HG02571 (cell line): ENCODE measurements at regions not wholly inside any gene's neighbourhood (a gene's known extent, or its start where the extent isn't known, plus 50 kb on each side); places are given as distances from the start of the nearest gene placed in this dataset.
"Not testable (repeated sequence)": the region's sequence is repeated elsewhere in the genome, so short reads cannot be mapped to it uniquely, and the experiment has no call there.

Source experiments
- ATAC-seq: cut with Tn5 transposase; IDR thresholded peaks from one replicate; pipeline ENCODE4 v1.9.1; 2021; ENCODE audit warnings: mild to moderate bottlenecking, moderate library complexity; ENCODE audit not compliant: unreplicated experiment

DNA sequence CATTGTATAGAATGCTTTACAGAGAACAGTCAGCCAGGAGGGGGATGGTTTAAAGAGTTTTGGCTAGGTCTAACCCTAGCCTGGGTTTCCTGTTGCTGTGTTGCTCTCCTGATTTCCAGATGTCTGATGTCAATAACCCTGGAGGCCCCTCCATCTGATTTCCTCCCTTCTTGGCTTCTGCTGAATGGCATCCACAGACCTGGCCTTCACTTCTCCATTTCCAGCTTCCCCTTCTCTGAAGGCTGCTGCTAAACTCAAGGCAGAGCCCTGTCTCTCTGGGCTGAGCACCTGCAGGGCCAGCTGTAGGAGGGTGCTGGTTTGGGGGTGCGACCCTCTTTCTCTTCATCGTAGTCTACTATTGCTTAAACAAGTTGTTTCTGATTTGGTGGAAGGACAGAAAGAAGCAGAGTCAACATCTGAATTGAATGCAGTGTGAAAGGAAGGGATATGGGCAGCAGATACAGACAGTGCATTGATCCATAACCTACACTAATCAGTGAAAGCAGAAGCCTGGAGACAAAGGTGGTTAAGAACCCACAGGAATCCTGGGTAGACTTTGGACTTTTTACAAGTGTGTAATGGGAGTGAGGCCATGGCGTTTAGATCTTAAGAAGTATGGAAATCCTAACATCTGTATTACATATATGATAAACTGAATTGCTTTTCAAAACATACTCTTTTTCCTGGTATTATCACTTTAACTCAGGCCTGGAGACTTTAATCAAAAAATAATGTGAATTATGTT, 153.6 kb downstream of the HRH4 start:
- ATAC-seq = no peak

DNA sequence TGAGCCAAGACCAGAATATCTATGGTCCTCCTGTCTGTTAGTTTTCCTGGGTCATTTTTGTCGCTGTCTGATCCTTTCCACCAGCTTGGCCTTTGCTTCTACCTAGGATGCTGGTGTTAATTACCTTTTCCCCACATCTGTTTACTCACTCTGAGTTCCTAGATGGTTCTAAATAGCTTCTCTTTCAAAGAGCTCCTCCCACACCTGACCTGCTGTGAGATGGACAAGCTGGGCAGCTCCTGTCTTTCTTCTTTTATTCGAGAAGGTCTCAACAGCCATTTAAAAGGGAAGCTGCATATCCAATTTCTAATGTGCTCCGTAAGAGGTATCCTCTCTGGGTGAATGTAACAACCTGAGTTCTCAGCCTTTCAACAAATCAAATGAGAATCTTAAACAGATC, 156.2 kb downstream of the HRH4 start:
- ATAC-seq = no peak

DNA sequence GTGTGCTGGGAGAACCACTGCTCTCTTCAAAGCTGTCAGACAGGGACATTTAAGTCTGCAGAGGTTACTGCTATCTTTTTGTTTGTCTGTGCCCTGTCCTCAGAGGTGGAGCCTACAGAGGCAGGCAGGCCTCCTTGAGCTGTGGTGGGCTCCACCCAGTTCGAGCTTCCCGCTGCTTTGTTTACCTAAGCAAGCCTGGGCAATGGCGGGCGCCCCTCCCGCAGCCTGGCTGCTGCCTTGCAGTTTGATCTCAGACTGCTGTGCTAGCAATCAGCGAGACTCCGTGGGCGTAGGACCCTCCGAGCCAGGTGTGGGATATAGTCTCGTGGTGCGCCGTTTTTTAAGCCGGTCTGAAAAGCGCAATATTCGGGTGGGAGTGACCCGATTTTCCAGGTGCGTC, 164.0 kb downstream of the HRH4 start:
- not testable (repeated sequence) for ATAC-seq

DNA sequence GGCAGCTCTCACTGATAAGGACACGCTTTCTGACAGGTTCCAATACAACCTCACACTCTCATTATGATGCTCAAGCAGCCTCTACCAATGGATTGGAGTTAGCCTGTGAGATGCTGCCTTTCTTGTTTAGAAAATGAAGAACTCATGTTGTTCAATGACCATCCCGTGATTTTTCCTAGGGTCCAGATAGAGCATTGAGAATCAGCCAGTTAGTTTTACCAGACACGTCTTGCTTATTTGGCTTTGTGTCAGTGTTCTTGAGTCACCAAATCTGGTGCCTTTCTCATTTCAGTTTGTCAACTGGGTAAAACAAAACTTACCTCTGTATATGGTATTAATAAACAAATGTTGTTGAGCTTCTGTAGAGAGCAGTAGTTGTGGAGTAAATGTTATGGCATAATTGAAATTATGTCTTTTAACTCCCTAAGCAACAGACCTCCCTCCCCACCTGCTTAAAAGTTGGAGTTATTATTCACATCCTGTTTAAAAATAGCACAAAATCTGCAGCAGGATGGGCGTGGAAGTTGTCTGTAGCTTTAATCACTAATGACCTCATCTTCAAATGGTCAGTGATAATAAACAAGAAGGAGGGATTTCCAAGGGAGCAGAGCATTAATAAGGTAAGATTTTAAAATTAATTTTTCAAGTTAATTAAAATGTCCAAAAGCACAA, 167.3 kb downstream of the HRH4 start:
- no peak for ATAC-seq

- no peak for ATAC-seq
Measured at GRCh38 chr18:24628326-24628725, 167.9 kb downstream of the HRH4 start.

DNA sequence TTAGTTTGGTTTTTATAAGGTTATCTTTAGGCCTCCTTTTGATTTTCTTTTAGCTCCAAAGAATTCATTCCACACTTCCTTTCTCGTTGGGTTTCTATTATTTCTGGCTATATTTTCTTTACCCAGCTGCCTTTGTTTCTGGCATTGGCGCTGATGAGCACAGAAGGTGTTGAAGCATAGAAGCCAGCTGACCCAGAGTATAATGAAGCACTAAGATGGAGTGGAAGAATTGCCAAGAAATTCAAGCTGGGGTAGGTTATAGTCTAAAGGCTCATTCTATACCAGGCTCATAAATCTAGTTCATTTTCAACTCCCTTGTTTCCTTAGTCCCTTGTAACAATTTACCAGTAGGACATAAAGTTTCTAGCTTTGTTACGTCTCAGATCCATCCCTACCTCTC, 169.5 kb downstream of the HRH4 start:
- ATAC-seq = no peak

DNA sequence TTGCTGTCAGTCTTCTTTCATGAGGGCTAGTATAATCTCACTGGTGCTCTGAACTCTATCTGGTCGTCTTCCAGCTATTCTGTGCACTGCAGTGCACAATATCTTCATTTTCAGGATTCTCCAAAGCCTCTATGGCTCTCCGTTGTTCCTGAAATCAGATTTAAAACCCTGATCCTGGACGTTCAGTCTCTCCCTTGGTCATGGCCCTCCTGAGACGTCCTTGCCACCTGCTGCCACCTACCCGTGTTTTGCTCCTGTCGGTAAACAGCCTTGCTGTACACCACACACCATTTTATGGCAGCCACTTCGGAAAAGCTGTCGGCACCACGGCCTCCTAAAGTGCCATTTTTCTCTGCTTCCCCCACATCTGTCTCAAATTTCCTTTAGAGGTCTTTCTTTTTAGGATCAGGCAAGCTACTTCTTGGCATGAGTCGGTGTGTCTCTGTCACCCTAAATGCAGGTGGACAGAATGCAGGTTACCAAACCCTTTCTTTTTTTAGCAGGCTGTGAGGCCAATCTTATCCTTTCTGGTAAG, 170.0 kb downstream of the HRH4 start:
- ATAC-seq = no peak

- no peak for ATAC-seq
Measured at GRCh38 chr18:24631243-24632025, 171.0 kb downstream of the HRH4 start.

DNA sequence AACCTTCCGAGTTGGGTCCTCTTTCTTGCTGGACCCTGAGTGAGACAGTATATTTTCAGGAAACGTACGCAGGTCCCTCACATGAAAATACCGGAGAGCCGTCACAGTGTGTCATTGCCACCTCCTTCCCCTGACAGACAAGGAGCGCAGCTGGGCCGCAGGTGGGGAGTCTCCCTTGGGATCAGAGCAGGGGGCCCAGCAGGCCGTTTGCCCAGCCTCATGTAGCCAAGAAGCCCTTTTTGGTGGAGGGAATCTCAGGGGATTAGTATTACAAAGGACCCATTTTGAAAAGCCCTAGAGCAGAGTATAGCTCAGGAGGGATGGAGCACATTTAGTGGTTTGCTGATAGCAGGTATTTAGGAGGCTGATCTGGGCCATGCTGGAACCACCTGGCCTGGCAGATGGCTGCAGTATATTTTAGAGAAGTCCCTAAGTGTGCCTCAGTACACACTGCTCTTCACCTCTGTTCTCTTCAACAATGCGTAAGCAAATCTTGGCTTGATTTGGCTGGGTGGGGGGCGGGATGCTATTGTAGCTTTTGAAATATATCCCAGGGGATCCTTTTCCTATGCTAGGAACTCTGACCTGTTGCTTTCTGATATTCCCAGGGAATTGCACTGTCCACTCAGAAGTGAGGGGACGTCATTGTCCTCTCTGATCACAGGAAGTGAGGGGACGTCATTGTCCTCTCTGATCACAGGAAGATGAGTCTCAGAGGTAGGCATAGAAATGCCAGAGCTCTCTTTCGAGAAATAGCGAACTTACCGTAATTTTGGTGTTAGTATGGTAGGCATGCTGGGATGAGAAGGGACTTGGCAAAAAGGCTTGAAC, 171.9 kb downstream of the HRH4 start:
- ATAC-seq = no peak

DNA sequence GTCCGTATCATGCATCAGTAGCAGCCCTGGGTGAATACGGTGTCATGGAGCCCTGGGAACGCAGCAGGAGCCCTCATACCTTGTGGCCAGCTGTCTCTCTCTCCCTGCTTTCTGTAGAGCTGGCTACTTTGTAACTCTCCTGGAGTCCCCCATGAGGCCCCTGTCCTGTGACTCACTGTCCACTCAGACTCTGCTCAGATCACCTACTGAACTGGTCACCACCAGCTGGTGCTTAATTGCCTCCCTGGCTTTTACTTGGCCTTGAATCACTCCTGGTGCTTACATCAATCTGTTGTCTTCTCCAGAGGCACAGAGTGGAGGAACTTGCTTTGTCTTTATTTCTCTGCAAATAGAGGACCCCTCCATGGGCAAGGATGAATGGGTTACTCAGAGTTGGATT, 172.7 kb downstream of the HRH4 start:
- no peak for ATAC-seq

GRCh38 chr18:24649571-24649970, 189.1 kb downstream of the HRH4 start:
- ATAC-seq = no peak

DNA sequence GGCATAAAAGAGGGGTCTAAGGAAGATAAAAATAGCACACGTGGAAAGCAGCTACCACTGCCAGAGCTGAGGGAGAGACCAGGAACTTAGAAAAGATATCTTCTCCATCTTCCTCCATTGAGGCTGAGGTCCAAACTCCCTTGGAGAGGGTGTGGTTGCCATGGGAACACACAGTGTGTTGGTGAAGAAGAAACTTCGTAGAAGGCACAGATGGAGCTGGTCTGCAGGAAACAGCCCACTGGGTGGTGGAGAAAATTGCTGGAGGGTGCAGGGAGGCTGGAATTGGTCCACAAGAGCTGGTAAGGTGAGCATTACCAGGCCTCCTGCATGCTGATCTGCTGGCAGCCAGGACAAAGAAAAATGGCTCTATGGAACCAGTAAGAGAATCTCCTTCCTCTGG, 191.0 kb downstream of the HRH4 start:
- ATAC-seq = no peak

GRCh38 chr18:24656050-24656449, 195.6 kb downstream of the HRH4 start:
- ATAC-seq = no peak

DNA sequence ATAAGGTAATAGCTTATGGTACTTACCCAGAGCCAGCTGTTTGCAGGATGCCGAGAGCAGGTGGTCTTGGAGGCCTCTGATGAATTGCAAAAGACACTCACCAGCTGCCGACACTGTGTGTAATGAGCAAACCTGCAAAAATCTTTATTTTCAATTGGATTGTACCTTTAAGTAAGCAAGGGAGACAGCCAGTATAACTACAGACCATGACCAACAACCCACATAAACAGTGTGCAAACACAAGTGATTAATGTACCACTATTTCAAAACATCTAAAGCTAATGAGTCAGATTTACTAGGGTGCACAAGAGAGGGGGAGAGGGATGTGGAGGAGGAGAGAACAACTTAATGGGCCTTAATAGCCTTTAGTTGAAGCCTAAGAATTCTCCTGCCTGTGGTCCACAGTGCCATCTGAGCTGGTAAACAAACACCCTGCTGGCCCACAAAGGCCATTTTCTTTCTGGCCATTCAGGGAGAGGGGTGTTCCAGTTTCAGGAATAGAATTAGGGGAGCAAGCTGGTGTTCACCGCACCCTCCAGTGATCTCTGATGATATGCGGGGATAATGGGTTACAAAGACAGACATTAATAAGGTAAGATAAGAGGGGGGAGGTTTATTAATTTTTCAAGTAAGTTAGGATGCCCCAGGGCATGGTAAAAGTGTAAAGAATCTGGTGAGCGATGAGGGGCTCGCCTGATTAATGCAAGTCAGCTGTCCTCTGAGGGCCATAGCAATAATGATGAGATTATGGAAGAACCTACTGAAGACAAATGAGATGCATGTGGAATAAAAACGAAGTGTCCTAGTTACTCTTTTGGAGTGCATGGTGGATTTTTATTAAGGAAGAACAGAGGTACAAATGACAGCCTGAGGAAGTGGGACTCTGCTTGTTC, 196.4 kb downstream of the HRH4 start:
- no peak for ATAC-seq

DNA sequence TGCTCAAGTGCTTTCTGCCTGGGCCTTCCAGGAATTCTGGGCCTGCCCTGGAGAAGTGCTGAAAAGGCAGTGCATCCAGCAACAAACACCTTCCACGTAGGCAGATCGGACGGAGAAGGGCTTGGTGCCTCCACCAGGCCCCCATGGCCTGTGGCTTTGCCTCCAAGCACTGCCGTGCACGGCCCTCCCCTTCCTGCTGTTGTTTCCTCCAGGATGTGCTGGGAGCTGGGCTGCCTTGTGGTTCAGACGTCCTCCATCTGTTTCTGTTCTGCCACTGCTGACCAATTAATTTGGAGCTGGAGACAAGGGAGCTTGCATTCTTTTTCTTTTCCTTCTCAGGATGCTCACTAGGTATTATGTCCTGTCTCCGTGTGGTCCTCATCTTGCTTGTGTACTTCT, 197.0 kb downstream of the HRH4 start:
- no peak for ATAC-seq

- no peak for ATAC-seq
Measured at GRCh38 chr18:24658302-24658701, 197.9 kb downstream of the HRH4 start.

DNA sequence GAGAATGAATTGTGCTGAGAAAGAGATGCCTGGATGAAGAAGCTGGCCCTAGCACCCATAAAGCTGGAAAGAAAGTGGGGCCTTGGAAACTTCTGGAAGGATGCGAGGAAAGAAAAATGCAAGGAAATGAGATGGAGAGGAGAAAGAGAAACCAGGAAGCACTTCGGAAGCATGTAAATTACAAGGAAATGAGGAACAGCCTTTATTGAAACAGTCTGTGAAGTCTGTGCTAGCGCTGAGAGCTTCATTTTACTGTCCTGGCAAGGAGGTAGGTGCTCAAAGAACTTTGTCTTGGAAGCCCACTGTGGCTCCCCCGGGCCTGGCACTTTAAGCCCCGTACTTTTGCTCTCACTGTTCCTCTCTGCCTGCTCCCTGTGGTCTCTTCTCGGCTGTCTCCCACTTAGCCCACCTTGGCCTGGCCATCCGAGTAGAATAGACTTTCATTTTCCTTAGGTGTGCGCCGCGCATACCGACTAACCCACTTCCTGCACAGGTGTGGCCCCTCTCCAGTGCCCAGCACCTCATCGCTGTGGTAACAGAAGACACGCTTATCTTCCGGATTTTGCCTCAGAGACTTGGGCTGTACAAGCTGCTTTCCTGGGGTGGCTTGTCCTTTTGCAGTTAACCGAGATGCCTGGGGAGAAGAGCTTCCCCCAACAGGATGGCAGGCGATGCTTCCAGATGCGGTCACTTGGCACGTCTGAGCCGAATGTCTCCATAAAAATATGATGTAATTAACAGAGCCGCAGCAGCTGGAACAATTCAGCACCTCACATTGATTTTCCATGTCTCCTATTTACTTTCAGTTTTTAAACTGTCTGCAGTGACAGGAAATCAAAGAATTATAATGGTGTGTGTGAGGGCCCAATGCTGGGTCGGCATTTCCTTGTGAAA, 199.6 kb downstream of the HRH4 start:
- no peak for ATAC-seq

GRCh38 chr18:24660956-24661355, 200.5 kb downstream of the HRH4 start:
- ATAC-seq = no peak

GRCh38 chr18:24662412-24662821, 202.0 kb downstream of the HRH4 start:
- ATAC-seq = no peak
